PC-3 (cell line): ENCODE measurements at regions not wholly inside any gene's neighbourhood (a gene's known extent, or its start where the extent isn't known, plus 50 kb on each side); places are given as distances from the start of the nearest gene placed in this dataset.

ENCODE experiments used
- ATAC-seq: fragments of 200-7000 bp; cut with Tn5 transposase; 2 replicates; pipeline ENCODE4 v1.9.1; 2020; ENCODE audit warnings: mild to moderate bottlenecking, moderate library complexity
- BruUV-seq: library from RNA; stranded (reverse); fragments of 400-500 nt; replicated peaks from 2 replicates; lab custom pipeline; 2021; lab: Mats Ljungman, UMichigan
- CTCF ChIA-PET: fragments of 300-600 bp; sonication (Branson Sonifier 250); formaldehyde crosslinking; loops from one replicate; lab custom pipeline; 2022; ENCODE audit warnings: antibody characterized with exemption; lab: Charles Lee
- POLR2A ChIA-PET: fragments of 300-600 bp; sonication (Branson Sonifier 250); formaldehyde crosslinking; loops from one replicate; lab custom pipeline; 2022; ENCODE audit warnings: antibody characterized with exemption; ENCODE audit not compliant: unreplicated experiment; lab: Charles Lee
- DNase-seq: peaks from one replicate; pipeline ENCODE4 v3.0.0-alpha.2; 2015
- H2AFZ ChIP-seq: fragments of 300-600 bp; sonication (generic); 2 replicates; pipeline ENCODE4 v1.6.0; 2016; ENCODE audit warnings: antibody characterized with exemption, low read length
- H3F3A ChIP-seq: fragments of 300-600 bp; sonication (generic); one replicate; pipeline ENCODE4 v1.6.0; 2017; ENCODE audit warnings: antibody characterized with exemption, low read length, control low read depth, mild to moderate bottlenecking; ENCODE audit not compliant: unreplicated experiment
- H3K27ac ChIP-seq: fragments of 300-600 bp; sonication (generic); 2 replicates; pipeline ENCODE4 v1.5.1; 2016; ENCODE audit warnings: mild to moderate bottlenecking, low read length
- H3K27me3 ChIP-seq: fragments of 300-600 bp; sonication (generic); 2 replicates; pipeline ENCODE4 v1.6.1; 2016; ENCODE audit warnings: low read length, mixed read lengths
- H3K36me3 ChIP-seq: fragments of 300-600 bp; sonication (generic); 2 replicates; pipeline ENCODE4 v1.6.1; 2016; ENCODE audit warnings: low read depth, mixed run types, low read length, mixed read lengths
- H3K4me1 ChIP-seq: fragments of 300-600 bp; sonication (generic); 2 replicates; pipeline ENCODE4 v1.5.1; 2016; ENCODE audit warnings: low read length; ENCODE audit not compliant: insufficient read depth
- H3K4me2 ChIP-seq: fragments of 300-600 bp; sonication (generic); 2 replicates; pipeline ENCODE4 v1.6.0; 2016; ENCODE audit warnings: low read length
- H3K4me3 ChIP-seq: fragments of 300-600 bp; sonication (generic); 2 replicates; pipeline ENCODE4 v1.5.1; 2016; ENCODE audit warnings: mild to moderate bottlenecking, low read length, mixed read lengths
- H3K79me2 ChIP-seq: fragments of 300-600 bp; sonication (generic); 2 replicates; pipeline ENCODE4 v1.6.1; 2017; ENCODE audit warnings: low read length, mixed read lengths
- H3K9ac ChIP-seq: fragments of 300-600 bp; sonication (generic); 2 replicates; pipeline ENCODE4 v1.6.0; 2016; ENCODE audit warnings: mild to moderate bottlenecking, low read length
- H3K9me2 ChIP-seq: fragments of 300-600 bp; sonication (generic); replicated peaks from 2 replicates; pipeline ENCODE4 v1.6.1; 2016; ENCODE audit warnings: mixed run types, low read length, mixed read lengths
- H3K9me3 ChIP-seq: fragments of 300-600 bp; sonication (generic); 2 replicates; pipeline ENCODE4 v1.6.1; 2016; ENCODE audit warnings: low read length, mixed read lengths
- H4K20me1 ChIP-seq: fragments of 300-600 bp; sonication (generic); 2 replicates; pipeline ENCODE4 v1.6.1; 2016; ENCODE audit warnings: low read length, mixed read lengths
- EZH2 ChIP-seq: fragments of 300-600 bp; sonication (generic); IDR thresholded peaks from one replicate; pipeline ENCODE4 v1.6.1; 2017; ENCODE audit warnings: antibody characterized with exemption, mild to moderate bottlenecking, low read length; ENCODE audit not compliant: unreplicated experiment
- EZH2phosphoT487 ChIP-seq: fragments of 300-600 bp; sonication (generic); IDR thresholded peaks from 2 replicates; pipeline ENCODE4 v1.6.1; 2018; ENCODE audit warnings: mild to moderate bottlenecking, antibody characterized with exemption, low read length, borderline replicate concordance
- intact Hi-C: fragments of 100-400 bp; cut with micrococcal nuclease; formaldehyde crosslinking; loops from 2 replicates; pipeline ENCODE4 v1.9.0; 2023
- TF ChIP-seq, protein P1 (sequence below): fragments of 300-600 bp; sonication (generic); conservative IDR thresholded peaks from 2 replicates; pipeline ENCODE4 v1.5.1; 2017; ENCODE audit warnings: antibody characterized with exemption, low read depth, mild to moderate bottlenecking, low read length

- no peaks in the 10 kb centered on the region for H4K20me1 ChIP-seq
- 0 out of 2 replicates have a peak overlapping the region, but pooled peaks have one; percentile 1 for H3K4me3 ChIP-seq
- ATAC-seq = peak; percentile 100
- peaks cover 28% of the 10 kb centered on the region for H3K4me1 ChIP-seq
- peak overlapping the region; percentile 7; the same call in 1 of the 2 replicates for H3K9ac ChIP-seq
- DNase-seq = peak; percentile 93
- CTCF ChIA-PET = no interaction called here
- peak overlapping the region; percentile 56 for H2AFZ ChIP-seq
- H3K27me3 ChIP-seq = no peaks in the 10 kb centered on the region
- peak overlapping the region; percentile 69 for H3K27ac ChIP-seq
- intact Hi-C loops = no loop called here
- no peaks in the 10 kb centered on the region for H3K36me3 ChIP-seq
- H3K9me3 ChIP-seq = no peaks in the 10 kb centered on the region
- no TSS peak for BruUV-seq
- TF ChIP-seq EZH2 = no peak
- TF ChIP-seq, protein P1, sequence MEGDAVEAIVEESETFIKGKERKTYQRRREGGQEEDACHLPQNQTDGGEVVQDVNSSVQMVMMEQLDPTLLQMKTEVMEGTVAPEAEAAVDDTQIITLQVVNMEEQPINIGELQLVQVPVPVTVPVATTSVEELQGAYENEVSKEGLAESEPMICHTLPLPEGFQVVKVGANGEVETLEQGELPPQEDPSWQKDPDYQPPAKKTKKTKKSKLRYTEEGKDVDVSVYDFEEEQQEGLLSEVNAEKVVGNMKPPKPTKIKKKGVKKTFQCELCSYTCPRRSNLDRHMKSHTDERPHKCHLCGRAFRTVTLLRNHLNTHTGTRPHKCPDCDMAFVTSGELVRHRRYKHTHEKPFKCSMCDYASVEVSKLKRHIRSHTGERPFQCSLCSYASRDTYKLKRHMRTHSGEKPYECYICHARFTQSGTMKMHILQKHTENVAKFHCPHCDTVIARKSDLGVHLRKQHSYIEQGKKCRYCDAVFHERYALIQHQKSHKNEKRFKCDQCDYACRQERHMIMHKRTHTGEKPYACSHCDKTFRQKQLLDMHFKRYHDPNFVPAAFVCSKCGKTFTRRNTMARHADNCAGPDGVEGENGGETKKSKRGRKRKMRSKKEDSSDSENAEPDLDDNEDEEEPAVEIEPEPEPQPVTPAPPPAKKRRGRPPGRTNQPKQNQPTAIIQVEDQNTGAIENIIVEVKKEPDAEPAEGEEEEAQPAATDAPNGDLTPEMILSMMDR = no peak
- no peak for TF ChIP-seq EZH2phosphoT487
- POLR2A ChIA-PET = no interaction called here
- peak overlapping the region; percentile 52 for H3K4me2 ChIP-seq
- peaks cover 4% of the 10 kb centered on the region for H3F3A ChIP-seq
- H3K9me2 ChIP-seq = no peaks in the 10 kb centered on the region
- no peaks in the 10 kb centered on the region for H3K79me2 ChIP-seq
Measured at GRCh38 chr4:72971572-72971971, 97.9 kb downstream of the COX18 start.

GRCh38 chr4:72970756-72971155 lies 98.8 kb downstream of the COX18 start:
- POLR2A ChIA-PET = no interaction called here
- intact Hi-C loops = no loop called here
- peaks cover 4% of the 10 kb centered on the region for H3F3A ChIP-seq
- H4K20me1 ChIP-seq = no peaks in the 10 kb centered on the region
- BruUV-seq = no TSS peak
- peak overlapping the region; percentile 56; the same call in 1 of the 2 replicates for H2AFZ ChIP-seq
- H3K4me3 ChIP-seq = 0 out of 2 replicates have a peak overlapping the region, but pooled peaks have one; percentile 1
- H3K27me3 ChIP-seq = no peaks in the 10 kb centered on the region
- no peaks in the 10 kb centered on the region for H3K9me3 ChIP-seq
- CTCF ChIA-PET = no interaction called here
- H3K36me3 ChIP-seq = no peaks in the 10 kb centered on the region
- DNase-seq (no peak), ATAC-seq (no peak)
- H3K4me1 ChIP-seq = peaks cover 26% of the 10 kb centered on the region
- H3K9ac ChIP-seq = peak overlapping the region; percentile 7; the same call in 1 of the 2 replicates
- TF ChIP-seq, protein P1 = no peak
- TF ChIP-seq EZH2 (no peak), EZH2phosphoT487 (no peak)
- peak overlapping the region; percentile 52; the same call in 1 of the 2 replicates for H3K4me2 ChIP-seq
- no peaks in the 10 kb centered on the region for H3K9me2 ChIP-seq
- H3K27ac ChIP-seq = peak overlapping the region; percentile 69
- no peaks in the 10 kb centered on the region for H3K79me2 ChIP-seq

DNA sequence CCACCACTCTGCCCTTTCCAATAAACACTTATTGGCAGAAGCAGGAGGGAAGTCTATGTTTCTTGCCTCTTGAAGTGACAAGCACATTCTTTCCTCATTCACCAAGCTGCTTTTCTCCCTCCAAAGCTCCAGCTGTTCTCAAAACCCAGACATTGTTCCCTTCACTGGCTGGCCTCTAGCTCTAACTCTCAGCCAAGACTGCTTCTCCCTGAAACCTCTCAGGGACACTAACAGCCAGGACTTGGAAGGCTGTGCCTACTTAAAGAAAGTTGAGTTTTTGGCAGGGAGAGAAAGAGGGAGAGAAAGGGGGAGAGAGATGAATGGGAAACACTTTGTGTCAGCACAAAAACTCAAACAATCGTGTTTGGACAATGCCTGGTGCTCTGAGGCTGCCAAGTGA lies 99.5 kb downstream of the COX18 start:
- no peaks in the 10 kb centered on the region for H3K36me3 ChIP-seq
- intact Hi-C loops = no loop called here
- no peak overlapping the region for H3K27ac ChIP-seq
- BruUV-seq = no TSS peak
- no peak overlapping the region for H3K4me3 ChIP-seq
- CTCF ChIA-PET = no interaction called here
- no peaks in the 10 kb centered on the region for H4K20me1 ChIP-seq
- no peaks in the 10 kb centered on the region for H3K9me2 ChIP-seq
- no peaks in the 10 kb centered on the region for H3K9me3 ChIP-seq
- H3K4me2 ChIP-seq = no peak overlapping the region
- no peak for DNase-seq
- H2AFZ ChIP-seq = no peak overlapping the region; the same call in 1 of the 2 replicates
- no peaks in the 10 kb centered on the region for H3K79me2 ChIP-seq
- H3K9ac ChIP-seq = no peak overlapping the region
- TF ChIP-seq EZH2phosphoT487 (no peak), EZH2 (no peak)
- TF ChIP-seq, protein P1 = no peak
- no peaks in the 10 kb centered on the region for H3K27me3 ChIP-seq
- POLR2A ChIA-PET = no interaction called here
- no peak for ATAC-seq
- peaks cover 19% of the 10 kb centered on the region for H3K4me1 ChIP-seq
- H3F3A ChIP-seq = no peaks in the 10 kb centered on the region
